ENCODE measurements at regions not wholly inside any gene's neighbourhood (a gene's known extent, or its start where the extent isn't known, plus 50 kb on each side); places are given as distances from the start of the nearest gene placed in this dataset.

DNA sequence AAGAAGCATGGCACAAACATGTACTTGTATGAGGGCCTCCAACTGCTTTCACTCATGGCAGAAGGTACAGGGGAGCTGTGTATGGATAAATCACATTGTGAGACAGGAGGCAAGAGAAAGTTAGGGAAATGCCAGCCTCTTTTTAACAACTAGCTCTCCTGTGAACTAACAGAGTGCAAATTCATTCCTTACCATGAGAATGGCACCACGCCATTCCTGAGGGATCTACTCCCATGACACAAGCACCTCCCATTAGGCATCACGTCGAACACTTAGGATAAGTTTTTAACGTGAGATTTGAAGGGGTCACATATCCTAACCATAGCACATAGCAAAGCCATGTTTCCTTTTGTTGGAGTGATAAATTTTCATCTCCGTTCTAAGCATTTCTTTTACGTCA lies 747.2 kb upstream of the CHD1 start:
- TF ChIP-seq ZNF274 (IDR thresholded peaks at IDR 0.05; ENCODE audit: low read depth, low read length), result no peak
- no peak for TF ChIP-seq YY1 (IDR thresholded peaks at IDR 0.05; ENCODE audit: insufficient read depth, insufficient read length)
- no peak for TF ChIP-seq SUZ12 (IDR thresholded peaks at IDR 0.05; ENCODE audit: extremely low read depth, insufficient read depth, insufficient read length)
- no peaks in the 10 kb centered on the region for H3K9me3 ChIP-seq (ENCODE audit: insufficient read depth, low read length)
- no peaks in the 10 kb centered on the region for H3K4me1 ChIP-seq (ENCODE audit: insufficient read depth, insufficient read length)
- H3K27me3 ChIP-seq (ENCODE audit: insufficient read depth, insufficient read length), result no peaks in the 10 kb centered on the region
- no peak overlapping the region for H3K4me3 ChIP-seq (ENCODE audit: insufficient read length, low read depth)
- DNase-seq (ENCODE audit: low read depth, low spot score), result no peak
- no peaks in the 10 kb centered on the region for H3K36me3 ChIP-seq (ENCODE audit: insufficient read depth, insufficient read length, low read length)
- no peak overlapping the region for H3K9ac ChIP-seq (ENCODE audit: insufficient read length, low read depth)

DNA sequence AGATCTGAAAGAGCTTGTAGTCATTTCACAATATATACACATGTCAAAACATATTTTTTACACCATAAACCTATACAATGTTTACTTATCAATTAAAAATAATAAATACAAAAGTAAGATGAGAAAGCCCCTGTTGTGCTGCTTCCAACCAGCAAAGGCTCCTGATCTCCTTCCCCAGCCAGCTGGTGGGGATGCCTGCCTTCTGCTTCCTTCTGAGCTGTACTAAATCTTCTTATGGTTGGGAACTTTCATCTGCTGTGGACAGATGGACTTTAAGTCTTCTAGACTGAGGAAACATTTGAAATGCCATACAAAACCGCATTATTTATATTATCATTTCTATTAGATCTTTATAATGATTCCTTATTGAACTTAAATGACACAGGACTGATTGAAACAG lies 745.3 kb upstream of the CHD1 start:
- DNase-seq (ENCODE audit: low read depth, low spot score), result no peak
- H3K36me3 ChIP-seq (ENCODE audit: insufficient read depth, insufficient read length, low read length), result no peaks in the 10 kb centered on the region
- H3K9me3 ChIP-seq (ENCODE audit: insufficient read depth, low read length), result no peaks in the 10 kb centered on the region
- TF ChIP-seq ZNF274 (IDR thresholded peaks at IDR 0.05; ENCODE audit: low read depth, low read length), result no peak
- TF ChIP-seq SUZ12 (IDR thresholded peaks at IDR 0.05; ENCODE audit: extremely low read depth, insufficient read depth, insufficient read length), result no peak
- TF ChIP-seq YY1 (IDR thresholded peaks at IDR 0.05; ENCODE audit: insufficient read depth, insufficient read length), result no peak
- no peaks in the 10 kb centered on the region for H3K4me1 ChIP-seq (ENCODE audit: insufficient read depth, insufficient read length)
- H3K9ac ChIP-seq (ENCODE audit: insufficient read length, low read depth), result no peak overlapping the region
- H3K27me3 ChIP-seq (ENCODE audit: insufficient read depth, insufficient read length), result no peaks in the 10 kb centered on the region
- H3K4me3 ChIP-seq (ENCODE audit: insufficient read length, low read depth), result no peak overlapping the region

DNA sequence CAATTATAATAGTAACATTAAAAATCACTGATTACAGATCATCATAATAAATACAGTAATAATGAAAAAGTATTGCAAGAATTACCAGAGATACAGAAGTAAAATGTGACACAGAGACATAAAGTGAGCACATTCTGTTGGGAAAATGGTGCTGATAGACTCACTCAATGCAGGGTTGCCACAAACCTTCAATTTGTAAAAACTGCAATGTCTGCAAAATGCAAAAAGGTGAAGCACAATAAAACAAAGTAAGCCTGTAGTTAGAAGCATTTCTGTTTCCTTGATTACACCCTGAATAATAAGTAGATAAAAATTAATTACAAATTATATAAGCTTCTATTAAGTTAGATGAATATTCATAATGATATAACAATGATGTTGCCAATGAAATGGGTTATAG lies 736.2 kb upstream of the CHD1 start:
- Histone ChIP-seq H3K4me3 (ENCODE audit: insufficient read length, low read depth) (no peak overlapping the region), H3K9ac (ENCODE audit: insufficient read length, low read depth) (no peak overlapping the region), H3K36me3 (ENCODE audit: insufficient read depth, insufficient read length, low read length) (no peaks in the 10 kb centered on the region), H3K4me1 (ENCODE audit: insufficient read depth, insufficient read length) (no peaks in the 10 kb centered on the region), H3K27me3 (ENCODE audit: insufficient read depth, insufficient read length) (no peaks in the 10 kb centered on the region), H3K9me3 (ENCODE audit: insufficient read depth, low read length) (no peaks in the 10 kb centered on the region)
- TF ChIP-seq ZNF274 (IDR thresholded peaks at IDR 0.05; ENCODE audit: low read depth, low read length), result no peak
- TF ChIP-seq SUZ12 (IDR thresholded peaks at IDR 0.05; ENCODE audit: extremely low read depth, insufficient read depth, insufficient read length), result no peak
- TF ChIP-seq YY1 (IDR thresholded peaks at IDR 0.05; ENCODE audit: insufficient read depth, insufficient read length), result no peak
- no peak for DNase-seq (ENCODE audit: low read depth, low spot score)

DNA sequence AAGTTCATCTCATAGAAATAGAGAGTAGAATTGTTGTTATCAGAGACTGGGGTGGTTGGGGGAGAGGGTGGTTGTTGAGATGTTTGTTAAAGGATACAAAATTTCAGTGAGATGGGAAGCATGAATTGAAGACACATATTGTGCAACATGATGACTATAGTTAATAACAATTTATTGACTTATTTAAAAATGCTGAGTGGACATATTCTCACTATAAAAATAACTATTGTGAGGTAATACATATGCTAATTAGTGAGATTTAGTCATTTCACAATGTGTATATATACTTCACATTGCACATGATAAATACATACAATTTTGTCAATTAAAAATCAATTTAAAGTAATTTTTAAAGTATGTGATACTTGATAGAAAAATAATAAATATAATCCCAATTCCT lies 722.5 kb upstream of the CHD1 start:
- H3K9ac ChIP-seq (ENCODE audit: insufficient read length, low read depth), result no peak overlapping the region
- no peaks in the 10 kb centered on the region for H3K9me3 ChIP-seq (ENCODE audit: insufficient read depth, low read length)
- DNase-seq (ENCODE audit: low read depth, low spot score), result no peak
- H3K4me3 ChIP-seq (ENCODE audit: insufficient read length, low read depth), result no peak overlapping the region
- H3K27me3 ChIP-seq (ENCODE audit: insufficient read depth, insufficient read length), result no peaks in the 10 kb centered on the region
- no peak for TF ChIP-seq ZNF274 (IDR thresholded peaks at IDR 0.05; ENCODE audit: low read depth, low read length)
- TF ChIP-seq YY1 (IDR thresholded peaks at IDR 0.05; ENCODE audit: insufficient read depth, insufficient read length), result no peak
- TF ChIP-seq SUZ12 (IDR thresholded peaks at IDR 0.05; ENCODE audit: extremely low read depth, insufficient read depth, insufficient read length), result no peak
- no peaks in the 10 kb centered on the region for H3K4me1 ChIP-seq (ENCODE audit: insufficient read depth, insufficient read length)
- H3K36me3 ChIP-seq (ENCODE audit: insufficient read depth, insufficient read length, low read length), result no peaks in the 10 kb centered on the region

DNA sequence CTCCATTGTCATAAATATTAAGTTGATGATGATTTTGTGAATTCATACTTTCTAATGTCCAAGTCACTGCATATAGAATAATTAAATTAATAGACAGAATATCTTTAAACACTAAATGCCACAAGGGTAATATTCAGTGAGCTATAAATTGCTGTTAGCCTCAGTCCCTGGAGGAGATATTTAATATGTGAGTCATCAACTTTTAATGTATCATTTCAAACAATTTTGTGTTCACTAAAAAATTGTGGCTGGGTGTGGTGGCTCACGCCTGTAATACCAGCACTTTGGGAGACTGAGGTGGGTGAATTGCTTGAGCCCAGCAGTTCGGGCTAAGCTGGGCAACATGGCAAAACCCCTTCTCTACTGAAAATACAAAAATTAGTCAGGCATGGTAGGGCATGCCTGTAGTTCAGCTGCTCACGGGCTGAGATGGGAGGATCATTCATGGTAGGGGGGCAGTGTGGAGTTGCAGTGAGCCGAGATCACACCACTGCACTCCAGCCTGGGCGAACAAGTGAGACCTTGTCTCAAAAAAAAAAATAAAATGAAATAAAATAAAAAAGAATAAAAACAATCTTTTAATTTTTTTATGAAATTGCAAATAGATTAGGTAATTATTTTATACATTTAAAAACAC lies 717.3 kb upstream of the CHD1 start:
- no peak overlapping the region for H3K9ac ChIP-seq (ENCODE audit: insufficient read length, low read depth)
- no peak overlapping the region for H3K4me3 ChIP-seq (ENCODE audit: insufficient read length, low read depth)
- H3K36me3 ChIP-seq (ENCODE audit: insufficient read depth, insufficient read length, low read length), result no peaks in the 10 kb centered on the region
- no peaks in the 10 kb centered on the region for H3K9me3 ChIP-seq (ENCODE audit: insufficient read depth, low read length)
- no peaks in the 10 kb centered on the region for H3K4me1 ChIP-seq (ENCODE audit: insufficient read depth, insufficient read length)
- TF ChIP-seq ZNF274 (IDR thresholded peaks at IDR 0.05; ENCODE audit: low read depth, low read length) (no peak), YY1 (IDR thresholded peaks at IDR 0.05; ENCODE audit: insufficient read depth, insufficient read length) (no peak), SUZ12 (IDR thresholded peaks at IDR 0.05; ENCODE audit: extremely low read depth, insufficient read depth, insufficient read length) (no peak)
- no peaks in the 10 kb centered on the region for H3K27me3 ChIP-seq (ENCODE audit: insufficient read depth, insufficient read length)
- DNase-seq (ENCODE audit: low read depth, low spot score), result no peak

DNA sequence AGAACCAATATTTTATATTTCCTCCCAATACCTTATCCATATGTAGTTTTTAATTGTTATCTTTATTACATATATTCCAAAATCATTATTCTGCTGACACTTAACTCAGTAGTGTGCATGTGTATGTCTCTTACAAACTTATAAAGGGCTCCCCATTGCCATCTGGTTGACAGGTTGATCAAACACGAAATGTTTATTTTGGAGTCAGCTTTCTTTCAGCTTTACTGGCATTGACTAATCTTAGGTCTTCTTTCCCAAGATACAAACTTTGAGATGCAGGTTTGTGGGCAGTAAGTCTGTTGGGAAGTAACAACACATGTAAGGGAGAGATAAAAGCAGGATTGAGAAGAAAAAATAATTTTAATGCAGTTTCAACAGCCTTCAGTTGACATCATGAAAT lies 716.0 kb upstream of the CHD1 start:
- TF ChIP-seq SUZ12 (IDR thresholded peaks at IDR 0.05; ENCODE audit: extremely low read depth, insufficient read depth, insufficient read length) (no peak), ZNF274 (IDR thresholded peaks at IDR 0.05; ENCODE audit: low read depth, low read length) (no peak), YY1 (IDR thresholded peaks at IDR 0.05; ENCODE audit: insufficient read depth, insufficient read length) (no peak)
- Histone ChIP-seq H3K4me1 (ENCODE audit: insufficient read depth, insufficient read length) (no peaks in the 10 kb centered on the region), H3K4me3 (ENCODE audit: insufficient read length, low read depth) (no peak overlapping the region), H3K9me3 (ENCODE audit: insufficient read depth, low read length) (no peaks in the 10 kb centered on the region), H3K36me3 (ENCODE audit: insufficient read depth, insufficient read length, low read length) (no peaks in the 10 kb centered on the region), H3K9ac (ENCODE audit: insufficient read length, low read depth) (no peak overlapping the region), H3K27me3 (ENCODE audit: insufficient read depth, insufficient read length) (no peaks in the 10 kb centered on the region)
- no peak for DNase-seq (ENCODE audit: low read depth, low spot score)

DNA sequence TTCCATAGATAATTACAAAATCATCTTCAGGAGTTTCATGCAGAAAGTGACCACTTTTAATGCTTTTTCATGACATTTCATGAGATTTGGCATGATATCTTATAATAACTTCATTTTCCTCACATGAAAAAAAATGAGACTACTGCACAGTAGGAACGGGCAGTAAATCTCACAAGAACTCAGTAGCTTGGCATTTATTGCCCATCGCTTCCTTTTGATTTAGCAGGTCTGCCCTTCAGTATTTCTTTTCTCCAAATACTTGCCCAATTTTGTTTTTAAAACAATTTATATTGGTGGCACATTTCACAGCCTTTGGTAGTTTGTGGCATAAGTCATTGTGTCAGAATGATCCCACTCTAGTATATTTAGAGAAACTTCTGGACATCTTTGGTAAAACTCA lies 711.8 kb upstream of the CHD1 start:
- Histone ChIP-seq H3K4me1 (ENCODE audit: insufficient read depth, insufficient read length) (no peaks in the 10 kb centered on the region), H3K9ac (ENCODE audit: insufficient read length, low read depth) (no peak overlapping the region)
- TF ChIP-seq SUZ12 (IDR thresholded peaks at IDR 0.05; ENCODE audit: extremely low read depth, insufficient read depth, insufficient read length) (no peak), YY1 (IDR thresholded peaks at IDR 0.05; ENCODE audit: insufficient read depth, insufficient read length) (no peak), ZNF274 (IDR thresholded peaks at IDR 0.05; ENCODE audit: low read depth, low read length) (no peak)

More for the DNA sequence above, 711.8 kb upstream of the CHD1 start:
- DNase-seq (ENCODE audit: low read depth, low spot score), result no peak
- Histone ChIP-seq H3K4me3 (ENCODE audit: insufficient read length, low read depth) (no peak overlapping the region), H3K9me3 (ENCODE audit: insufficient read depth, low read length) (no peaks in the 10 kb centered on the region), H3K27me3 (ENCODE audit: insufficient read depth, insufficient read length) (no peaks in the 10 kb centered on the region), H3K36me3 (ENCODE audit: insufficient read depth, insufficient read length, low read length) (no peaks in the 10 kb centered on the region)
